K562 (cell line): ENCODE measurements at regions not wholly inside any gene's neighbourhood (a gene's known extent, or its start where the extent isn't known, plus 50 kb on each side); places are given as distances from the start of the nearest gene placed in this dataset.

Source experiments
- CTCF ChIP-seq, 3 experiments: IDR thresholded peaks in 2 of 3; conservative IDR thresholded peaks in 1 of 3; 2 replicates each; pipeline ENCODE4 v1.5.1; 2011 to 2012; ENCODE audit warnings: low read length in 3 of 3, mild to moderate bottlenecking in 3 of 3, control low read depth in 2 of 3, improper control_type of control experiment in 1 of 3, inconsistent platforms in 1 of 3, low read depth in 1 of 3, mixed read lengths in 1 of 3, moderate library complexity in 1 of 3; ENCODE audit not compliant: insufficient read depth in 2 of 3
- EZH2 ChIP-seq: IDR thresholded peaks from 2 replicates; pipeline ENCODE4 v1.6.1; 2012; ENCODE audit warnings: low read depth, mild to moderate bottlenecking, inconsistent platforms, low read length, borderline replicate concordance
- HOMEZ ChIP-seq: fragments of 250-450 bp; sonication (Bioruptor Pico); IDR thresholded peaks from 2 replicates; pipeline ENCODE4 v1.4.0; 2020; ENCODE audit warnings: mild to moderate bottlenecking, moderate library complexity
- PREB ChIP-seq: sonication (generic); formaldehyde crosslinking; IDR thresholded peaks from 2 replicates; pipeline ENCODE4 v1.8.1; 2023; ENCODE audit warnings: mild to moderate bottlenecking, missing genetic modification reagents
- RBM39 ChIP-seq: fragments of 200-400 bp; formaldehyde crosslinking; optimal IDR thresholded peaks from 2 replicates; pipeline ENCODE3; 2018; ENCODE audit warnings: low read depth, low read length
- TAF7 ChIP-seq: fragments of 450-650 bp; IDR thresholded peaks from 2 replicates; pipeline ENCODE4 v1.6.1; 2016; ENCODE audit warnings: missing genetic modification characterization, missing compliant biosample characterization
- TBP ChIP-seq: optimal IDR thresholded peaks from 2 replicates; pipeline ENCODE3; 2011; ENCODE audit warnings: low read depth, low read length, improper control_type of control experiment

GRCh38 chr18:30929718-30930117 is 112.8 kb downstream of the DSC3 start:
- no peak for TF ChIP-seq EZH2
- TF ChIP-seq CTCF (IDR thresholded peaks at IDR 0.05 in 2 of 3, conservative IDR thresholded peaks at IDR 0.05 in 1 of 3; ENCODE audit: insufficient read depth in 2 of 3, low read depth in 1 of 3, low read length in 3 of 3) = no peak
- no peak for TF ChIP-seq RBM39
- TF ChIP-seq TAF7 (tag) = no peak
- TF ChIP-seq PREB (CRISPR knock-in tag) = no peak
- TF ChIP-seq HOMEZ (CRISPR knock-in tag) = no peak
- TF ChIP-seq TBP = no peak
